OCI-LY1 (cell line): ENCODE measurements at regions not wholly inside any gene's neighbourhood (a gene's known extent, or its start where the extent isn't known, plus 50 kb on each side); places are given as distances from the start of the nearest gene placed in this dataset.

Experiments
- H2AFZ ChIP-seq: fragments of 200-600 bp; sonication (generic), shearing (Covaris generic); 2 replicates; pipeline ENCODE4 v1.6.0; 2014; ENCODE audit warnings: antibody characterized with exemption, mild to moderate bottlenecking, low read length
- H3F3A ChIP-seq: fragments of 200-600 bp; sonication (generic), shearing (Covaris generic); 2 replicates; pipeline ENCODE4 v1.6.0; 2014; ENCODE audit warnings: mild to moderate bottlenecking, antibody characterized with exemption, low read length, moderate library complexity; ENCODE audit not compliant: insufficient read depth
- H3K27ac ChIP-seq: fragments of 200-600 bp; sonication (generic); 2 replicates; pipeline ENCODE4 v1.5.1; 2014; ENCODE audit warnings: low read length, mixed run types, mild to moderate bottlenecking, low read depth; ENCODE audit not compliant: poor library complexity, severe bottlenecking
- H3K27me3 ChIP-seq: fragments of 200-600 bp; sonication (generic); 2 replicates; pipeline ENCODE4 v1.6.0; 2014; ENCODE audit warnings: antibody characterized with exemption, mild to moderate bottlenecking, low read length, moderate library complexity; ENCODE audit not compliant: insufficient read depth
- H3K36me3 ChIP-seq: fragments of 200-600 bp; sonication (generic); 2 replicates; pipeline ENCODE4 v1.6.1; 2014; ENCODE audit warnings: mild to moderate bottlenecking, antibody characterized with exemption, low read length, moderate library complexity, mixed read lengths; ENCODE audit not compliant: insufficient read depth
- H3K4me1 ChIP-seq: fragments of 200-600 bp; sonication (generic); 2 replicates; pipeline ENCODE4 v1.5.1; 2014; ENCODE audit warnings: mild to moderate bottlenecking, low read length, moderate library complexity; ENCODE audit not compliant: insufficient read depth, severe bottlenecking
- H3K4me2 ChIP-seq: fragments of 200-600 bp; sonication (generic), shearing (Covaris generic); 2 replicates; pipeline ENCODE4 v1.6.1; 2014; ENCODE audit warnings: low read length
- H3K4me3 ChIP-seq: fragments of 200-600 bp; sonication (generic); 2 replicates; pipeline ENCODE4 v1.5.1; 2014; ENCODE audit warnings: low read length, low read depth, mild to moderate bottlenecking, mixed read lengths; ENCODE audit not compliant: poor library complexity, severe bottlenecking
- H3K79me2 ChIP-seq: fragments of 200-600 bp; shearing (Covaris generic); 2 replicates; pipeline ENCODE4 v1.6.1; 2016; ENCODE audit warnings: mixed run types, low read length, mixed read lengths; ENCODE audit not compliant: insufficient read depth
- H3K9ac ChIP-seq: fragments of 200-600 bp; sonication (generic), shearing (Covaris generic); 2 replicates; pipeline ENCODE4 v1.6.1; 2014; ENCODE audit warnings: mild to moderate bottlenecking, low read length, mixed read lengths
- H3K9me2 ChIP-seq: fragments of 200-600 bp; sonication (generic), shearing (Covaris generic); 2 replicates; pipeline ENCODE4 v1.6.1; 2014; ENCODE audit warnings: low read depth, mild to moderate bottlenecking, low read length, mixed read lengths
- H3K9me3 ChIP-seq: fragments of 200-600 bp; shearing (Covaris generic); 2 replicates; pipeline ENCODE4 v1.6.1; 2014; ENCODE audit warnings: low read length, mixed read lengths
- H4K20me1 ChIP-seq: fragments of 200-600 bp; sonication (generic), shearing (Covaris generic); 2 replicates; pipeline ENCODE4 v1.6.0; 2016; ENCODE audit warnings: mild to moderate bottlenecking, low read length; ENCODE audit not compliant: insufficient read depth
- EZH2 ChIP-seq: fragments of 200-600 bp; sonication (generic), shearing (Covaris generic); IDR thresholded peaks from 2 replicates; pipeline ENCODE4 v1.8.0; 2017; ENCODE audit warnings: borderline replicate concordance, mixed run types, mild to moderate bottlenecking, antibody characterized with exemption, low read length, moderate library complexity, mixed read lengths
- TF ChIP-seq, protein P1 (sequence below): fragments of 200-600 bp; sonication (generic), shearing (Covaris generic); IDR thresholded peaks from 2 replicates; pipeline ENCODE4 v1.5.1; 2017; ENCODE audit warnings: mild to moderate bottlenecking, antibody characterized with exemption, low read length, moderate library complexity, mixed read lengths

- Histone ChIP-seq H3K27me3 (no peaks in the 10 kb centered on the region), H2AFZ (no peak overlapping the region), H3K79me2 (no peaks in the 10 kb centered on the region), H4K20me1 (no peaks in the 10 kb centered on the region), H3K4me2 (no peak overlapping the region), H3K4me1 (no peaks in the 10 kb centered on the region), H3K9me3 (no peaks in the 10 kb centered on the region), H3K9ac (no peak overlapping the region), H3F3A (no peaks in the 10 kb centered on the region), H3K36me3 (no peaks in the 10 kb centered on the region), H3K9me2 (no peaks in the 10 kb centered on the region), H3K27ac (no peak overlapping the region), H3K4me3 (no peak overlapping the region)
- TF ChIP-seq, protein P1, sequence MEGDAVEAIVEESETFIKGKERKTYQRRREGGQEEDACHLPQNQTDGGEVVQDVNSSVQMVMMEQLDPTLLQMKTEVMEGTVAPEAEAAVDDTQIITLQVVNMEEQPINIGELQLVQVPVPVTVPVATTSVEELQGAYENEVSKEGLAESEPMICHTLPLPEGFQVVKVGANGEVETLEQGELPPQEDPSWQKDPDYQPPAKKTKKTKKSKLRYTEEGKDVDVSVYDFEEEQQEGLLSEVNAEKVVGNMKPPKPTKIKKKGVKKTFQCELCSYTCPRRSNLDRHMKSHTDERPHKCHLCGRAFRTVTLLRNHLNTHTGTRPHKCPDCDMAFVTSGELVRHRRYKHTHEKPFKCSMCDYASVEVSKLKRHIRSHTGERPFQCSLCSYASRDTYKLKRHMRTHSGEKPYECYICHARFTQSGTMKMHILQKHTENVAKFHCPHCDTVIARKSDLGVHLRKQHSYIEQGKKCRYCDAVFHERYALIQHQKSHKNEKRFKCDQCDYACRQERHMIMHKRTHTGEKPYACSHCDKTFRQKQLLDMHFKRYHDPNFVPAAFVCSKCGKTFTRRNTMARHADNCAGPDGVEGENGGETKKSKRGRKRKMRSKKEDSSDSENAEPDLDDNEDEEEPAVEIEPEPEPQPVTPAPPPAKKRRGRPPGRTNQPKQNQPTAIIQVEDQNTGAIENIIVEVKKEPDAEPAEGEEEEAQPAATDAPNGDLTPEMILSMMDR, result no peak
- no peak for TF ChIP-seq EZH2
Measured at GRCh38 chr7:47047384-47047783, 534.5 kb downstream of the TNS3 start.

GRCh38 chr7:47046949-47047348, 535.0 kb downstream of the TNS3 start:
- TF ChIP-seq EZH2, result no peak
- TF ChIP-seq, protein P1, result no peak
- Histone ChIP-seq H3K27ac (no peak overlapping the region), H4K20me1 (no peaks in the 10 kb centered on the region), H3K9me3 (no peaks in the 10 kb centered on the region), H3K9ac (no peak overlapping the region), H2AFZ (no peak overlapping the region), H3K4me1 (no peaks in the 10 kb centered on the region), H3K4me2 (no peak overlapping the region), H3F3A (no peaks in the 10 kb centered on the region), H3K9me2 (no peaks in the 10 kb centered on the region), H3K4me3 (no peak overlapping the region), H3K36me3 (no peaks in the 10 kb centered on the region), H3K27me3 (no peaks in the 10 kb centered on the region), H3K79me2 (no peaks in the 10 kb centered on the region)

DNA sequence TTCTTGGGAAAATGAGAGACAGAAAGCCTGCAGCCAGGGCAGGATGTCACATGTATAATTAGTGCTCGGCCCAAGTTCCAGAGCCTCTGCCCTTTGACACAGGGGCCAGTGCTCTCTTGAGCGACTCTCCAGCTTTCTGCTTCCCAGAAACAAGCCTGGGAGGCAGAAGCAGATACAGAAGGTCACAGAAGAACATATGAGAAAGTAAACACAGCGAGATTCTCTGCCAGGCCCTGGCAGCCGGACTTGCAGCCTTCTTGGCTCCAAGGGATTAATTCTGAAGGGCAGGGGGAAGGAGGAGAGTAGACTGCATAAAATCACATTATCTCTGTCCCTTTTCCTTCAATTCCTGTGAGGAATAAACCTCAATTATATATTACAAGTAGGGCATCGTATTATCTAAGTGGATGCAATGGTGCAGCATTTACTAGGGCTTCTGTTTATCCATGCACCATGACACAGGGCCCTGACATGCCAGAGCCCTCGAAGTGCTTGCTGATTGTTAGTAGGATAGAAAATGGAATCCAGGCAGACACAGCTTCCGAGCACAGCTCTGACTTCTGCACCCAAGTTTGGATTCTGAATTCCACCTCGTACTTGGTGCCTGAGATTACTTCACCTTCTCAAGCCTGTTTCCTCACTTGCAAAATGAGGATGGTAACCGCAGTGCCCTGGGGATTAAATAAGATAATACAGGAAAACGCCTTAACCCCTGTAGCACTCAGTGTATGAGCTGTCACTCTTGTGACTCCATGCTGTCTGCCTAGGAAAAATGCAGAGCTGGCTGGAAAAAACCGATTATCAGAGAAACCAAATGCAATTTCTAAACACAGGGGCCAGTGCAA, 536.5 kb downstream of the TNS3 start:
- H3F3A ChIP-seq, result no peaks in the 10 kb centered on the region
- H3K9me2 ChIP-seq, result no peaks in the 10 kb centered on the region
- H3K9me3 ChIP-seq, result no peaks in the 10 kb centered on the region
- no peak overlapping the region for H3K27ac ChIP-seq
- no peak overlapping the region for H2AFZ ChIP-seq
- H3K27me3 ChIP-seq, result no peaks in the 10 kb centered on the region
- H4K20me1 ChIP-seq, result no peaks in the 10 kb centered on the region
- H3K79me2 ChIP-seq, result no peaks in the 10 kb centered on the region
- TF ChIP-seq EZH2, result no peak
- TF ChIP-seq, protein P1, result no peak
- no peak overlapping the region for H3K4me3 ChIP-seq
- no peak overlapping the region for H3K9ac ChIP-seq
- H3K36me3 ChIP-seq, result no peaks in the 10 kb centered on the region
- no peak overlapping the region for H3K4me2 ChIP-seq
- no peaks in the 10 kb centered on the region for H3K4me1 ChIP-seq
